ENCODE measurements at regions not wholly inside any gene's neighbourhood (a gene's known extent, or its start where the extent isn't known, plus 50 kb on each side); places are given as distances from the start of the nearest gene placed in this dataset.

DNA sequence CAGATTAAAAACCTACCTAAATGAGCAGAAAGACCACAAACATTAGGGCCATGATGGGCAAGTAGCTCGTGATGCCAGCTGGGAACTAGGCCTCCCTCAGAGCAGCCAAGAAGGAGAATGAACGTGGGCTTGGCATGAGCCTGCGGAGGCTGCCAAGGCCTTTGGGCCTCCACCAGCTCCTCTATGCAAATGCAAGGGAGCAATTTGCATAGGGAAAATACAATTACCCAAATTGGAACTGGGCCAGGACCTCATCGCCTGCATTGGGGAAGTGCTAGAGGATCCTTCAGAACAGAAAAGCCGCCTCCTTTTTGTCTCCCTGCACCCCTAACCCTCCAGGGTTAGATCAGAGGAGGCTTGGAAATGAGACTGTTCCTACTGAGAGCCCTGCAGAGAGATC, 326.4 kb downstream of the SMAD2 start:
- Histone ChIP-seq H3K9me3 (ENCODE audit: control insufficient read depth, insufficient read depth, low read length) (no peaks in the 10 kb centered on the region), H3K4me1 (ENCODE audit: control insufficient read depth, low read length) (no peaks in the 10 kb centered on the region), H3K36me3 (ENCODE audit: control insufficient read depth, low read length) (no peaks in the 10 kb centered on the region), H4K20me1 (ENCODE audit: control insufficient read depth, insufficient read depth, low read depth, low read length) (no peaks in the 10 kb centered on the region), H3F3A (ENCODE audit: control insufficient read depth, insufficient read depth) (no peaks in the 10 kb centered on the region), H3K9me2 (replicated peaks; ENCODE audit: control insufficient read depth, low read length) (no peaks in the 10 kb centered on the region), H3K4me2 (ENCODE audit: low read length) (no peak overlapping the region), H3K27ac (ENCODE audit: low read depth, low read length) (no peak overlapping the region), H3K27me3 (ENCODE audit: control insufficient read depth, low read length) (no peaks in the 10 kb centered on the region; the same call in 1 of the 2 replicates), H3K4me3 (ENCODE audit: low read length) (no peak overlapping the region), H3K79me2 (ENCODE audit: control insufficient read depth, low read length) (no peaks in the 10 kb centered on the region)
- TF ChIP-seq, protein P1, sequence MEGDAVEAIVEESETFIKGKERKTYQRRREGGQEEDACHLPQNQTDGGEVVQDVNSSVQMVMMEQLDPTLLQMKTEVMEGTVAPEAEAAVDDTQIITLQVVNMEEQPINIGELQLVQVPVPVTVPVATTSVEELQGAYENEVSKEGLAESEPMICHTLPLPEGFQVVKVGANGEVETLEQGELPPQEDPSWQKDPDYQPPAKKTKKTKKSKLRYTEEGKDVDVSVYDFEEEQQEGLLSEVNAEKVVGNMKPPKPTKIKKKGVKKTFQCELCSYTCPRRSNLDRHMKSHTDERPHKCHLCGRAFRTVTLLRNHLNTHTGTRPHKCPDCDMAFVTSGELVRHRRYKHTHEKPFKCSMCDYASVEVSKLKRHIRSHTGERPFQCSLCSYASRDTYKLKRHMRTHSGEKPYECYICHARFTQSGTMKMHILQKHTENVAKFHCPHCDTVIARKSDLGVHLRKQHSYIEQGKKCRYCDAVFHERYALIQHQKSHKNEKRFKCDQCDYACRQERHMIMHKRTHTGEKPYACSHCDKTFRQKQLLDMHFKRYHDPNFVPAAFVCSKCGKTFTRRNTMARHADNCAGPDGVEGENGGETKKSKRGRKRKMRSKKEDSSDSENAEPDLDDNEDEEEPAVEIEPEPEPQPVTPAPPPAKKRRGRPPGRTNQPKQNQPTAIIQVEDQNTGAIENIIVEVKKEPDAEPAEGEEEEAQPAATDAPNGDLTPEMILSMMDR (IDR thresholded peaks at IDR 0.05; ENCODE audit: low read depth, low read length, poor library complexity, severe bottlenecking), result no peak
- no peak for TF ChIP-seq EZH2phosphoT487 (IDR thresholded peaks at IDR 0.05; ENCODE audit: borderline replicate concordance, low read length)

DNA sequence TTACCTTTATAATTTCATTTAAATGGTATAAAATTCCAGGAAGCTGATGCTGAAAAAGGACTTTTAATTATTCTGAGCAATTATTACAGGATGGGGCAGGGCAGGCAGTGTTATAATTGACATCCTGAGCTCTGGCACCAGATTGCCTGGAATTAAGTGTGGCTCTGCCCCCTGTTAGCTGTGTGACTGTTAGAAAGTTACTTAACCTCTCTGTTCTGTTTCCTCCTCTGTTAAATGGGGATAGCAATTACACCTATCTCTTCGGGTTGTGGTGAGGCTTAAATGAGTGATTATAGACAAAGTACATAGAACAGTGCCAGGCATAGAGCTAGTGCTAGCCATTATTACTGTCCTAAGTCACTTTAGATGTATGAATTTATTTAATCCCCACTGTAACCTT, 327.3 kb downstream of the SMAD2 start:
- Histone ChIP-seq H3K27ac (ENCODE audit: low read depth, low read length) (no peak overlapping the region), H3K27me3 (ENCODE audit: control insufficient read depth, low read length) (0 out of 2 replicates have a peak, but pooled peaks cover 3% of the 10 kb centered on the region), H3K36me3 (ENCODE audit: control insufficient read depth, low read length) (no peaks in the 10 kb centered on the region), H3K9me2 (replicated peaks; ENCODE audit: control insufficient read depth, low read length) (no peaks in the 10 kb centered on the region), H3F3A (ENCODE audit: control insufficient read depth, insufficient read depth) (no peaks in the 10 kb centered on the region), H3K9me3 (ENCODE audit: control insufficient read depth, insufficient read depth, low read length) (no peaks in the 10 kb centered on the region), H3K4me1 (ENCODE audit: control insufficient read depth, low read length) (no peaks in the 10 kb centered on the region), H3K4me3 (ENCODE audit: low read length) (no peak overlapping the region), H4K20me1 (ENCODE audit: control insufficient read depth, insufficient read depth, low read depth, low read length) (no peaks in the 10 kb centered on the region), H3K79me2 (ENCODE audit: control insufficient read depth, low read length) (no peaks in the 10 kb centered on the region), H3K4me2 (ENCODE audit: low read length) (no peak overlapping the region)
- TF ChIP-seq EZH2phosphoT487 (IDR thresholded peaks at IDR 0.05; ENCODE audit: borderline replicate concordance, low read length), result no peak
- TF ChIP-seq, protein P1 (IDR thresholded peaks at IDR 0.05; ENCODE audit: low read depth, low read length, poor library complexity, severe bottlenecking), result no peak

DNA sequence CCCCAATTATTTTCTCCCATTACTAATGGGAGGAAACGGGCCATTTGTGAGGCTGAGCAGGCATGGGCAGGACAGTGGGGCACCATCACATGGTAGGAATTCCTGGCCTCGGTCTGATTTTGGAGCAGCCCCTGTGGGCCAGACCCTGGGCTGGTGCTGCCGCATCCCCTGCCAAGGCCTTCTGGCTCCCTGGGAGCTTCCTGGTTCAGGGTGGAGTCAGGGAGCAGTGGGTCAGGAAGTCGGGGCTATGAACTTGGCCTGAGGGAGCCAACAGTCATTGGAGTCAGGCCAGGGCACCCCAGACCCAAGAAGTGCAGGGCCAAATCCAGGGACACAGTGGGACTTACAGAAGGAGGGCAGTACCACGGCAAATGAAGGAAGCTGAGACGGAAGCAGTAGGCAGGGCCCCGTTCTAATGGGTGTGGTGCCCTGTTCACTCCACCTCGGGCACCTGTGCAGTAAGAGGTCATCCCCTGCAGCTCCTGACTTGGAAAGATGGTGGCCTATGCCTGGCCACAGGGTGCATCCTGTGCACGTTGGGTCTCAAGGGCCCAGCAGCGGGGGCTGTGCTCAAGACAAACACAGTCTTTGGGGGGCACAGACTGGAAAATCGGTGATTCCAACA, 328.1 kb downstream of the SMAD2 start:
- no peaks in the 10 kb centered on the region for H3K79me2 ChIP-seq (ENCODE audit: control insufficient read depth, low read length)
- no peaks in the 10 kb centered on the region for H3K4me1 ChIP-seq (ENCODE audit: control insufficient read depth, low read length)
- no peak overlapping the region for H3K4me2 ChIP-seq (ENCODE audit: low read length)
- no peaks in the 10 kb centered on the region for H3K36me3 ChIP-seq (ENCODE audit: control insufficient read depth, low read length)
- 0 out of 2 replicates have a peak, but pooled peaks cover 6% of the 10 kb centered on the region for H3K27me3 ChIP-seq (ENCODE audit: control insufficient read depth, low read length)
- H4K20me1 ChIP-seq (ENCODE audit: control insufficient read depth, insufficient read depth, low read depth, low read length), result no peaks in the 10 kb centered on the region
- no peaks in the 10 kb centered on the region for H3K9me2 ChIP-seq (replicated peaks; ENCODE audit: control insufficient read depth, low read length)
- no peak overlapping the region for H3K4me3 ChIP-seq (ENCODE audit: low read length)
- H3K9me3 ChIP-seq (ENCODE audit: control insufficient read depth, insufficient read depth, low read length), result no peaks in the 10 kb centered on the region
- TF ChIP-seq EZH2phosphoT487 (IDR thresholded peaks at IDR 0.05; ENCODE audit: borderline replicate concordance, low read length), result no peak
- TF ChIP-seq, protein P1 (IDR thresholded peaks at IDR 0.05; ENCODE audit: low read depth, low read length, poor library complexity, severe bottlenecking), result no peak
- no peaks in the 10 kb centered on the region for H3F3A ChIP-seq (ENCODE audit: control insufficient read depth, insufficient read depth)
- no peak overlapping the region for H3K27ac ChIP-seq (ENCODE audit: low read depth, low read length)

Measured in DOHH2 (cell line).